Neuronal stem cell (in vitro differentiated cells): ENCODE measurements at regions not wholly inside any gene's neighbourhood (a gene's known extent, or its start where the extent isn't known, plus 50 kb on each side); places are given as distances from the start of the nearest gene placed in this dataset.

Source experiments
- DNase-seq: peaks from one replicate; pipeline ENCODE4 v3.0.0-alpha.2; 2013; ENCODE audit warnings: low spot score
- H2AFZ ChIP-seq: one replicate; pipeline ENCODE4 v1.6.1; 2013; ENCODE audit warnings: mild to moderate bottlenecking, low read length, inconsistent platforms
- H2AK5ac ChIP-seq: 2 replicates; pipeline ENCODE4 v1.6.1; 2013; ENCODE audit warnings: low read depth, mild to moderate bottlenecking, inconsistent platforms, low read length, moderate library complexity, mixed read lengths
- H2BK120ac ChIP-seq: 2 replicates; pipeline ENCODE4 v1.6.1; 2013; ENCODE audit warnings: low read depth, mild to moderate bottlenecking, inconsistent platforms, low read length, moderate library complexity, mixed read lengths
- H2BK12ac ChIP-seq: one replicate; pipeline ENCODE4 v1.6.1; 2013; ENCODE audit warnings: low read length, inconsistent platforms
- H2BK15ac ChIP-seq: 2 replicates; pipeline ENCODE4 v1.6.1; 2013; ENCODE audit warnings: mild to moderate bottlenecking, low read length, inconsistent platforms, mixed read lengths
- H2BK5ac ChIP-seq: one replicate; pipeline ENCODE4 v1.6.1; 2013; ENCODE audit warnings: inconsistent platforms, mild to moderate bottlenecking, low read length, moderate library complexity
- H3K14ac ChIP-seq: one replicate; pipeline ENCODE4 v1.6.1; 2013; ENCODE audit warnings: low read length, inconsistent platforms
- H3K18ac ChIP-seq: 2 replicates; pipeline ENCODE4 v1.6.1; 2013; ENCODE audit warnings: low read length, inconsistent platforms
- H3K23ac ChIP-seq: 2 replicates; pipeline ENCODE4 v1.6.1; 2013; ENCODE audit warnings: low read depth, mild to moderate bottlenecking, mixed read lengths, low read length, inconsistent platforms; ENCODE audit not compliant: poor library complexity
- H3K27ac ChIP-seq: replicated peaks from 3 replicates; pipeline ENCODE4 v1.5.1; 2013; ENCODE audit warnings: low read length, inconsistent platforms
- H3K27me3 ChIP-seq, 3 experiments: 2 replicates each; pipeline ENCODE4 v1.6.1; 2013; ENCODE audit warnings: low read length in 3 of 3, mild to moderate bottlenecking in 2 of 3, inconsistent platforms in 1 of 3, low read depth in 1 of 3, mixed read lengths in 1 of 3, moderate library complexity in 1 of 3; ENCODE audit not compliant: control insufficient read depth in 3 of 3, insufficient read depth in 3 of 3
- H3K36me3 ChIP-seq, 2 donors: replicated peaks in 1 of 2; 2 replicates each; pipeline ENCODE4 v1.6.1; 2013; ENCODE audit warnings: low read length in 2 of 2; ENCODE audit not compliant: control insufficient read depth in 2 of 2, insufficient read depth in 2 of 2
- H3K4ac ChIP-seq: 2 replicates; pipeline ENCODE4 v1.6.1; 2013; ENCODE audit warnings: inconsistent platforms, mild to moderate bottlenecking, low read length, moderate library complexity
- H3K4me1 ChIP-seq, 2 donors: 1 replicate in 1 of 2; 2 replicates in 1 of 2; pipeline ENCODE4 v1.6.1; 2013; ENCODE audit warnings: low read length in 2 of 2, low read depth in 1 of 2; ENCODE audit not compliant: control insufficient read depth in 2 of 2, insufficient read depth in 1 of 2
- H3K4me2 ChIP-seq: one replicate; pipeline ENCODE4 v1.6.1; 2013; ENCODE audit warnings: mild to moderate bottlenecking, low read length, inconsistent platforms; ENCODE audit not compliant: insufficient read depth, poor library complexity, severe bottlenecking
- H3K4me3 ChIP-seq, 2 donors: 2 replicates each; pipeline ENCODE4 v1.5.1; 2013; ENCODE audit warnings: low read length in 2 of 2, mild to moderate bottlenecking in 2 of 2, inconsistent platforms in 1 of 2, moderate library complexity in 1 of 2
- H3K79me1 ChIP-seq: one replicate; pipeline ENCODE4 v1.6.1; 2013; ENCODE audit warnings: low read depth, mild to moderate bottlenecking, inconsistent platforms, low read length, moderate library complexity
- H3K9ac ChIP-seq: one replicate; pipeline ENCODE4 v1.6.1; 2013; ENCODE audit warnings: mild to moderate bottlenecking, low read depth, low read length, inconsistent platforms; ENCODE audit not compliant: poor library complexity
- H3K9me3 ChIP-seq, 2 donors: replicated peaks in 1 of 2; 2 replicates each; pipeline versions ENCODE3 to v1.6.1; 2013; ENCODE audit warnings: low read length in 2 of 2, mild to moderate bottlenecking in 2 of 2, inconsistent platforms in 1 of 2, low read depth in 1 of 2, mixed read lengths in 1 of 2, moderate library complexity in 1 of 2; ENCODE audit not compliant: control insufficient read depth in 2 of 2, insufficient read depth in 1 of 2
- H4K8ac ChIP-seq: one replicate; pipeline ENCODE4 v1.6.1; 2013; ENCODE audit warnings: low read depth, mild to moderate bottlenecking, inconsistent platforms, low read length, moderate library complexity
- H4K91ac ChIP-seq: one replicate; pipeline ENCODE4 v1.6.1; 2013; ENCODE audit warnings: low read length, low read depth, mild to moderate bottlenecking, inconsistent platforms; ENCODE audit not compliant: poor library complexity
- WGBS, 2 donors: extraction: QIAGEN DNeasy Blood & Tissue Kit; methylation state at CpG; one replicate each; pipeline ENCODE4 v1.1.7; 2013; ENCODE audit warnings: missing lambda C conversion rate in 2 of 2, mixed read lengths in 1 of 2; ENCODE audit not compliant: insufficient read length in 2 of 2, insufficient replicate concordance in 1 of 2; ENCODE audit errors: extremely low coverage in 2 of 2; 5-methylcytosine and 5-hydroxymethylcytosine counted together

DNA sequence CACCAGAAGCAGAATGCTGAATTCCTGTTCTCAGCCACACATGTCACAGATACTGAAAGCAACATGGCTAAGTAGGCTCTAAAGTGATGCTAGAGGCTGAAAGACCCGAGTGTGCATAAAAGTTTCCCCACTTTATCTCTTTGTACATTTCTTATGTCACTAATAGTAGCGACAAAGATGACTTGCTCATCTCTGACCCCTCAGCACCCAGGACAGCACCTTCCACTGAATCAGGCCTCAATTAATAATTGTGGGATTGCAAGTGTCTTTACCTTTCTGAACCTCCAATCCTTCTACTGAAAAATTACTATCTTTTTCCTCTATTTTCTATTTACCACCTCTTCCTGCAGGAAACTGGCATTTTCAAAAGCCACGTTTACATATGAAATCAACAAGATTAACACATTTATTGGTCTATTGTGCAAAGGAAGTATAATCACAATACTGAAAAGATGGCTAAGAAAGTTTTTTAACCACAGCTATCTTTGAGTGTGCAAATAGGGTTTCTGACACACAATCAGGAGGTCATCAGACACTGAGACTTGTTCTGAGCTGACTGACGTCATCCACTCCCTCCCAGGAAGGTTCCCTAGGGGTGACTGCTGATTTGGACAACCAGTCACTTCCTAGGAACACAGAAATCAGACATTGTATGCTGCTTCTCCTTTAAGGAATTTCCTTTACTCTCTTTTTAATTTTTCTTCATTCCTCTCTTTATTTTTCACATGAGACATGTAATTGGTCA, 213.9 kb upstream of the ISX start:
- H3K4me2 ChIP-seq, result no peak overlapping the region
- no peak overlapping the region for H4K8ac ChIP-seq
- no peak overlapping the region for H3K9ac ChIP-seq
- no peak overlapping the region for H2BK15ac ChIP-seq
- H3K4ac ChIP-seq, result no peak overlapping the region
- H3K23ac ChIP-seq, result no peak overlapping the region
- H3K27me3 ChIP-seq, result no peaks in the 10 kb centered on the region
- no peak overlapping the region for H2BK120ac ChIP-seq
- no peak overlapping the region for H3K4me3 ChIP-seq
- H3K79me1 ChIP-seq, result no peaks in the 10 kb centered on the region
- no peak overlapping the region for H2BK5ac ChIP-seq
- no peak overlapping the region for H3K14ac ChIP-seq
- H2AK5ac ChIP-seq, result no peak overlapping the region
- no peak overlapping the region for H3K27ac ChIP-seq
- no peaks in the 10 kb centered on the region for H3K36me3 ChIP-seq
- no peak overlapping the region for H3K18ac ChIP-seq
- WGBS, 2 donors, result no CpG with 5 or more reads among the region's 4 CpGs
- H3K9me3 ChIP-seq, result no peaks in the 10 kb centered on the region
- H2AFZ ChIP-seq, result no peak overlapping the region
- no peak for DNase-seq
- no peak overlapping the region for H2BK12ac ChIP-seq
- no peaks in the 10 kb centered on the region for H3K4me1 ChIP-seq
- no peak overlapping the region for H4K91ac ChIP-seq

DNA sequence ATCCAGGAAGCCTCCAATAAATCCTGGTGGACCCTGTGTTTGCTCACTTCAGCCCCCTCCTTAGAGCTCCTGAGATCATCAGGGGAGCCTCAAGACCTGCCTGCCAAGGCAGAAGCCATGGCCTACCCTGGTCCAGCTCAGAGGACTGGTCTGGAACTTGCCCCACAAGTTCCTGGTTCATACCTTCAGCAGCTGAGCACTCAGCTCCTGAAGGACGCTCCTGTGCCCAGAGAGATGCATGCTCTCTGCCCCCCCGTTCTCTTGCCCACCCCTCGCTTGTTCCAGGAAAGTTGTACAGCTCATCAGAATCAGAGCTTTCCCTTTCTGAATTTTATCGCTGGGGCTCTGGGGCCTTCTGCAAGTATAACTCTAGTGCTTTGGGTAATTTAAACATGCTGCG, 210.5 kb upstream of the ISX start:
- no peak overlapping the region for H3K27ac ChIP-seq
- no peak overlapping the region for H3K23ac ChIP-seq
- no peak overlapping the region for H3K4ac ChIP-seq
- H2AK5ac ChIP-seq, result no peak overlapping the region
- no CpG with 5 or more reads among the region's 5 CpGs for WGBS, 2 donors
- no peaks in the 10 kb centered on the region for H3K9me3 ChIP-seq
- no peaks in the 10 kb centered on the region for H3K36me3 ChIP-seq
- no peak overlapping the region for H4K91ac ChIP-seq
- H2BK15ac ChIP-seq, result no peak overlapping the region
- H3K4me2 ChIP-seq, result no peak overlapping the region
- DNase-seq, result no peak
- no peak overlapping the region for H3K4me3 ChIP-seq
- H3K79me1 ChIP-seq, result no peaks in the 10 kb centered on the region
- H3K9ac ChIP-seq, result no peak overlapping the region
- no peak overlapping the region for H2BK5ac ChIP-seq
- H3K18ac ChIP-seq, result no peak overlapping the region
- H2BK120ac ChIP-seq, result no peak overlapping the region
- no peak overlapping the region for H4K8ac ChIP-seq
- H3K14ac ChIP-seq, result no peak overlapping the region
- no peaks in the 10 kb centered on the region for H3K27me3 ChIP-seq
- H2BK12ac ChIP-seq, result no peak overlapping the region
- H2AFZ ChIP-seq, result no peak overlapping the region
- H3K4me1 ChIP-seq, result no peaks in the 10 kb centered on the region

DNA sequence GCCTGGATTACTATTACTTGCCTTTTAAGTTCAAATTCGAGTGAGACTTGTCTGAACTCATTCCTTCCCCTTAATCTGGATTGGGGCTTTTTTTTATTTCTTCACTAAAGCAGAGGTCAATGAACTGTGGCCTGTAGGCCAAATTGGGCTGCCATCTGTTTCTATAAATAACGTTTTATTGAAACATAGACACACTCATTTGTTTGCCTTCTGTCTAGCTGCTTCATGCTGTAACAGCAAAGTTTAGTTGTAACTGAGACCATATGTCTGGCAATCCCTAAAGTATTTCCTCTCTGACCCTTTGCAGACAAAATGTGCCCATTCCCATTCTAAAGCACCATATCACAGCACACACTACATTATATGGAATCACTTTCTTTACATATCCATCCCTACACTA, 207.9 kb upstream of the ISX start:
- Histone ChIP-seq H3K9me3 (no peaks in the 10 kb centered on the region), H2AK5ac (no peak overlapping the region), H2AFZ (no peak overlapping the region), H4K91ac (no peak overlapping the region), H3K27me3 (no peaks in the 10 kb centered on the region), H3K36me3 (no peaks in the 10 kb centered on the region), H2BK5ac (no peak overlapping the region), H3K14ac (no peak overlapping the region), H3K27ac (no peak overlapping the region), H4K8ac (no peak overlapping the region), H3K4me2 (no peak overlapping the region), H3K18ac (no peak overlapping the region), H2BK12ac (no peak overlapping the region), H2BK120ac (no peak overlapping the region), H3K4me1 (no peaks in the 10 kb centered on the region), H2BK15ac (no peak overlapping the region), H3K9ac (no peak overlapping the region), H3K4ac (no peak overlapping the region), H3K4me3 (no peak overlapping the region), H3K23ac (no peak overlapping the region), H3K79me1 (no peaks in the 10 kb centered on the region)
- no CpG with 5 or more reads among the region's 2 CpGs for WGBS, 2 donors
- DNase-seq, result no peak

- Histone ChIP-seq H3K4me3 (no peak overlapping the region), H2AK5ac (no peak overlapping the region), H2BK12ac (no peak overlapping the region), H3K4me1 (no peaks in the 10 kb centered on the region), H2AFZ (no peak overlapping the region), H3K27me3 (no peaks in the 10 kb centered on the region), H3K27ac (no peak overlapping the region), H2BK5ac (no peak overlapping the region), H2BK15ac (no peak overlapping the region), H3K23ac (no peak overlapping the region), H3K9me3 (no peaks in the 10 kb centered on the region), H4K91ac (no peak overlapping the region), H2BK120ac (no peak overlapping the region), H3K18ac (no peak overlapping the region), H3K9ac (no peak overlapping the region), H3K4me2 (no peak overlapping the region), H3K36me3 (no peaks in the 10 kb centered on the region), H3K4ac (no peak overlapping the region), H3K79me1 (no peaks in the 10 kb centered on the region), H4K8ac (no peak overlapping the region), H3K14ac (no peak overlapping the region)
- no CpG with 5 or more reads among the region's 2 CpGs for WGBS, 2 donors
- DNase-seq, result no peak
These were observed 204.2 kb upstream of the ISX start for GRCh38 chr22:34861787-34862186.
